SU-DHL-6 (cell line): ENCODE measurements at regions not wholly inside any gene's neighbourhood (a gene's known extent, or its start where the extent isn't known, plus 50 kb on each side); places are given as distances from the start of the nearest gene placed in this dataset.

Experiments
- H2AFZ ChIP-seq: fragments of 200-600 bp; sonication (generic); 2 replicates; pipeline ENCODE4 v1.6.1; 2014; ENCODE audit warnings: low read depth, mild to moderate bottlenecking, moderate library complexity, mixed read lengths, antibody characterized with exemption, low read length; ENCODE audit not compliant: severe bottlenecking
- H3F3A ChIP-seq: fragments of 200-600 bp; shearing (Covaris generic); 2 replicates; pipeline ENCODE4 v1.6.0; 2016; ENCODE audit warnings: antibody characterized with exemption, mild to moderate bottlenecking; ENCODE audit not compliant: insufficient read depth
- H3K27ac ChIP-seq: fragments of 200-600 bp; sonication (generic); 2 replicates; pipeline ENCODE4 v1.5.1; 2016; ENCODE audit warnings: low read depth, mild to moderate bottlenecking, low read length, moderate library complexity, mixed read lengths
- H3K27me3 ChIP-seq: fragments of 200-600 bp; sonication (generic), shearing (Covaris generic); 2 replicates; pipeline ENCODE4 v1.6.0; 2014; ENCODE audit warnings: mild to moderate bottlenecking, low read length
- H3K36me3 ChIP-seq: fragments of 200-600 bp; sonication (generic); 2 replicates; pipeline ENCODE4 v1.6.1; 2014; ENCODE audit warnings: mild to moderate bottlenecking, low read length, mixed read lengths
- H3K4me2 ChIP-seq: fragments of 300-600, 200-600 bp; shearing (Covaris generic), sonication (generic); 2 replicates; pipeline ENCODE4 v1.6.0; 2014; ENCODE audit warnings: low read length, low read depth, mild to moderate bottlenecking; ENCODE audit not compliant: poor library complexity, severe bottlenecking
- H3K4me3 ChIP-seq: fragments of 200-600 bp; sonication (generic); 2 replicates; pipeline ENCODE4 v1.5.1; 2014; ENCODE audit warnings: antibody characterized with exemption, low read length, mild to moderate bottlenecking, mixed read lengths; ENCODE audit not compliant: insufficient read depth, poor library complexity, severe bottlenecking
- H3K79me2 ChIP-seq: fragments of 200-600 bp; sonication (generic); 2 replicates; pipeline ENCODE4 v1.6.1; 2014; ENCODE audit warnings: mild to moderate bottlenecking, low read length, moderate library complexity; ENCODE audit not compliant: insufficient read depth
- H3K9ac ChIP-seq: fragments of 200-600 bp; sonication (generic); 2 replicates; pipeline ENCODE4 v1.7.0; 2014; ENCODE audit warnings: mild to moderate bottlenecking, low read length
- H3K9me2 ChIP-seq: fragments of 200-600 bp; sonication (generic); replicated peaks from 2 replicates; pipeline ENCODE4 v1.6.1; 2014; ENCODE audit warnings: low read length; ENCODE audit not compliant: insufficient read depth
- H3K9me3 ChIP-seq: fragments of 200-600 bp; sonication (generic); 2 replicates; pipeline ENCODE4 v1.6.1; 2014; ENCODE audit warnings: low read length, mixed read lengths; ENCODE audit not compliant: insufficient read depth
- H4K20me1 ChIP-seq: fragments of 200-600 bp; sonication (generic); 2 replicates; pipeline ENCODE4 v1.6.1; 2014; ENCODE audit warnings: low read depth, mild to moderate bottlenecking, antibody characterized with exemption, low read length, moderate library complexity, mixed read lengths
- CTCF ChIP-seq: fragments of 200-600 bp; sonication (generic); IDR thresholded peaks from one replicate; pipeline ENCODE4 v1.5.1; 2017; ENCODE audit warnings: antibody characterized with exemption, mild to moderate bottlenecking, low read length, moderate library complexity; ENCODE audit not compliant: insufficient read depth, poor library complexity, severe bottlenecking
- EZH2phosphoT487 ChIP-seq: fragments of 200-600 bp; sonication (generic), shearing (Covaris generic); conservative IDR thresholded peaks from 2 replicates; pipeline ENCODE4 v1.6.1; 2018; ENCODE audit warnings: mild to moderate bottlenecking, antibody characterized with exemption, low read length, moderate library complexity, mixed read lengths

- H3K4me2 ChIP-seq: no peak overlapping the region
- no peaks in the 10 kb centered on the region for H3K9me2 ChIP-seq
- no peaks in the 10 kb centered on the region for H3K36me3 ChIP-seq
- H3K4me3 ChIP-seq: no peak overlapping the region
- no peak overlapping the region for H3K27ac ChIP-seq
- TF ChIP-seq CTCF: no peak
- no peak for TF ChIP-seq EZH2phosphoT487
- no peak overlapping the region for H3K9ac ChIP-seq
- H3K27me3 ChIP-seq: no peaks in the 10 kb centered on the region
- H3K79me2 ChIP-seq: no peaks in the 10 kb centered on the region
- no peaks in the 10 kb centered on the region for H4K20me1 ChIP-seq
- no peaks in the 10 kb centered on the region for H3F3A ChIP-seq
- no peak overlapping the region for H2AFZ ChIP-seq
- H3K9me3 ChIP-seq: no peaks in the 10 kb centered on the region
Observed at GRCh38 chrX:147573266-147573665, 338.5 kb upstream of the FMR1 start.

DNA sequence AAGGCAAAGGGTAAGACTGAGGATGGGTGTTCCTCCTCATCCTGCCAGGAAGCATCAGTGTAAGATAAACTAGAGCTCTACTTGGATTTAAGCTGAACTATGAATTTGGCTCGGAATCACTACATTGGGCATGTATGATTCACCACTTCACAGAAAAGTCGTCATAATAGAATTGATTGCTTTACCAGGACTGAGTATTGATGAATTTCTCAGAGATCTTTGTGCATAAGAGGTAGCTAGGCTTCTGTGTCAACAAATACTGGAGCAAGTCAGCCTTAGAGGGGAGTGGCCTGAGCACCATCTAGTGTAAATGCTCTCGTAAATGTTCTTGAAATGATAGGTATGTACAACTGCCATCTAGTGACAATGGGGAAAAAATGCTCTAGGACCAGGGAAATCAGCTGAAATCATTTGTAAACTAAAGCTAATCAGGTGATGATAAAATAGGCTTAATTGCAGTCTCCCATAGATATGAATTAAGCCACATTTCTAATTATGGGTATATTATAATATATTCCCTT, 309.5 kb upstream of the FMR1 start:
- Histone ChIP-seq H3K9ac (no peak overlapping the region), H3K27me3 (no peaks in the 10 kb centered on the region), H3K27ac (no peak overlapping the region), H3K4me2 (no peak overlapping the region), H3K9me2 (no peaks in the 10 kb centered on the region), H3K4me3 (no peak overlapping the region), H3K36me3 (no peaks in the 10 kb centered on the region), H3K9me3 (no peaks in the 10 kb centered on the region), H2AFZ (no peak overlapping the region), H4K20me1 (no peaks in the 10 kb centered on the region), H3K79me2 (no peaks in the 10 kb centered on the region), H3F3A (no peaks in the 10 kb centered on the region)
- TF ChIP-seq EZH2phosphoT487: no peak
- TF ChIP-seq CTCF: no peak

DNA sequence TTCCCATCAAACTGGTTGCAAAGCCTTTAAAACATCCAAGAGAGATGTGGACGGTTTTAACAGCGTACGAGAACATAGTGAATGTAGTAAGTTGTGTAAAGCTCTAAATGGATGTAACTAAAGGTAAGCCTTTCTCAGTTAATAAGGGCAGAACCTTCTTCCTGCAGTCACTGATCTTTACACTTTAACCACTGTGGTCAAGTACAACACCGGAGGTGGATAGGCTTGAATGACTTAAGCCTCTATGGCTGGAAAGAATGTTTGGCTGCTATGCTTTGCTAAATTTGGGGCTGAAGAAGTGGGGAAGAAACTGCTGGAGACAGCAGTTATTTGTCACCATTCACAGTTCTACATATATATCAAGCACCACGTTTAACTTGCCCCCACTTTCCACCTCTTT, 285.1 kb upstream of the FMR1 start:
- Histone ChIP-seq H2AFZ (no peak overlapping the region), H3K79me2 (no peaks in the 10 kb centered on the region), H3K9ac (no peak overlapping the region), H3K27me3 (no peaks in the 10 kb centered on the region), H3K9me3 (no peaks in the 10 kb centered on the region), H4K20me1 (no peaks in the 10 kb centered on the region), H3K4me3 (no peak overlapping the region), H3K36me3 (no peaks in the 10 kb centered on the region), H3F3A (no peaks in the 10 kb centered on the region), H3K4me2 (no peak overlapping the region), H3K27ac (no peak overlapping the region), H3K9me2 (no peaks in the 10 kb centered on the region)
- TF ChIP-seq EZH2phosphoT487: no peak
- TF ChIP-seq CTCF: no peak
